Gastrocnemius medialis (tissue), 4 donors: ENCODE measurements at regions not wholly inside any gene's neighbourhood (a gene's known extent, or its start where the extent isn't known, plus 50 kb on each side); places are given as distances from the start of the nearest gene placed in this dataset.

ENCODE experiments used
- POLR2A ChIP-seq, 2 donors: fragments of 450-650 bp; IDR thresholded peaks; one replicate each; pipeline ENCODE4 v1.6.1; 2017; ENCODE audit warnings: antibody characterized with exemption in 2 of 2, mild to moderate bottlenecking in 2 of 2, moderate library complexity in 2 of 2
- TF ChIP-seq, protein P1 (sequence below), 5 experiments: fragments of 450-650 bp in 3 of 5; fragments of 200-600 bp in 2 of 5; sonication (generic) in 2 of 5; IDR thresholded peaks in 4 of 5; conservative IDR thresholded peaks in 1 of 5; 1 replicate in 4 of 5; 2 replicates in 1 of 5; pipeline ENCODE4 v1.5.1; 2016 to 2019; ENCODE audit warnings: antibody characterized with exemption in 5 of 5, mild to moderate bottlenecking in 3 of 5, moderate library complexity in 3 of 5

DNA sequence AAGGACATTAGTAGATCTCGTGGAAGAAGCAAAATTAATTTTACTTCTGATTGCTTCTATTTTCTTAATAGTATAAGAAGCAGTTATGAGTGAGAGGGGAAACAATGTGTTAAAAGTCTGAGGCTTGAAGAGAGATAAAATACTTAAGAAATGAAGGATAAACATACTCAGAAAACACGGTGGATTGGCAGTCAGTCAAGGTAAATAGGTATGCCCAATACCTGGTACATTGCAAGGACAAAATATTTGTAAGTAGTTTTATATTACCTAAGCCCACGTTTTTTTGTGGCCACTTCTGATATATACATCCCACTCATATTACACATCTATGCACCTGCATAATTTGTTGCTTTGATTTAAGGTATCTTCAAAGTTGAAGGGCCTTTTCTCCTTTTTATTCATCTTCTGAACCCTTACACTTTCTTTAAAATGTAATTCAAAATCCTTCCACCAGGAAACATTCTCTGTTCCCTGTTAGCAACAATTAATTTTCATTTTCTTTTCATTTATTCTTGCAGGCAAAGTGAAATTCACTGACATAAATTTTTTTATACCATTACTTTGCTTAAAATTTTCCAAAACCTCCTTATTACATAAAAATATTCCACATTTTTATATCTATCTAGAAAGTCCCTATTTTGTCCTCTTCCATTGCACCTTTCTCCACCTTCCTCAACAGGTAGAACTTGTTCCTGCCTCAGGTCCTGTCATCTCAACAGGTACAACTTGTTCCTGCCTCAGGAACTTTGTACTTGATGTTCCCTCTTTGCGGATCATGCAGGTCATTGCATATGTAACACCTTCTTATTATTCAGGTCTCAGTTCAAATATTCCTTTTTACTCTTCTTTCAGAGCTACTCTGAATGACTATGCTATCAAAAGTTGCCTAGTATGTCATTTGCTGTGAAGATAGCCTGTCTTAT is 755.7 kb upstream of the ALCAM start:
- TF ChIP-seq, protein P1, sequence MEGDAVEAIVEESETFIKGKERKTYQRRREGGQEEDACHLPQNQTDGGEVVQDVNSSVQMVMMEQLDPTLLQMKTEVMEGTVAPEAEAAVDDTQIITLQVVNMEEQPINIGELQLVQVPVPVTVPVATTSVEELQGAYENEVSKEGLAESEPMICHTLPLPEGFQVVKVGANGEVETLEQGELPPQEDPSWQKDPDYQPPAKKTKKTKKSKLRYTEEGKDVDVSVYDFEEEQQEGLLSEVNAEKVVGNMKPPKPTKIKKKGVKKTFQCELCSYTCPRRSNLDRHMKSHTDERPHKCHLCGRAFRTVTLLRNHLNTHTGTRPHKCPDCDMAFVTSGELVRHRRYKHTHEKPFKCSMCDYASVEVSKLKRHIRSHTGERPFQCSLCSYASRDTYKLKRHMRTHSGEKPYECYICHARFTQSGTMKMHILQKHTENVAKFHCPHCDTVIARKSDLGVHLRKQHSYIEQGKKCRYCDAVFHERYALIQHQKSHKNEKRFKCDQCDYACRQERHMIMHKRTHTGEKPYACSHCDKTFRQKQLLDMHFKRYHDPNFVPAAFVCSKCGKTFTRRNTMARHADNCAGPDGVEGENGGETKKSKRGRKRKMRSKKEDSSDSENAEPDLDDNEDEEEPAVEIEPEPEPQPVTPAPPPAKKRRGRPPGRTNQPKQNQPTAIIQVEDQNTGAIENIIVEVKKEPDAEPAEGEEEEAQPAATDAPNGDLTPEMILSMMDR (IDR thresholded peaks at IDR 0.05 in 4 of 5, conservative IDR thresholded peaks at IDR 0.05 in 1 of 5) = no peak
- TF ChIP-seq POLR2A (IDR thresholded peaks at IDR 0.05) = no peak
